Mammary epithelial cell (primary cell): ENCODE measurements at regions not wholly inside any gene's neighbourhood (a gene's known extent, or its start where the extent isn't known, plus 50 kb on each side); places are given as distances from the start of the nearest gene placed in this dataset.

ENCODE experiments used
- CTCF ChIP-seq, 2 donors: IDR thresholded peaks in 1 of 2; conservative IDR thresholded peaks in 1 of 2; 2 replicates each; pipeline ENCODE4 v1.5.1; 2011 to 2012; ENCODE audit warnings: inconsistent platforms in 2 of 2, low read length in 2 of 2, mild to moderate bottlenecking in 2 of 2, control low read depth in 1 of 2, low read depth in 1 of 2; ENCODE audit not compliant: insufficient read depth in 1 of 2; ENCODE audit errors: extremely low read depth in 1 of 2
- EZH2 ChIP-seq: IDR thresholded peaks from 2 replicates; pipeline ENCODE4 v1.6.1; 2012; ENCODE audit warnings: low read length, inconsistent platforms, borderline replicate concordance

DNA sequence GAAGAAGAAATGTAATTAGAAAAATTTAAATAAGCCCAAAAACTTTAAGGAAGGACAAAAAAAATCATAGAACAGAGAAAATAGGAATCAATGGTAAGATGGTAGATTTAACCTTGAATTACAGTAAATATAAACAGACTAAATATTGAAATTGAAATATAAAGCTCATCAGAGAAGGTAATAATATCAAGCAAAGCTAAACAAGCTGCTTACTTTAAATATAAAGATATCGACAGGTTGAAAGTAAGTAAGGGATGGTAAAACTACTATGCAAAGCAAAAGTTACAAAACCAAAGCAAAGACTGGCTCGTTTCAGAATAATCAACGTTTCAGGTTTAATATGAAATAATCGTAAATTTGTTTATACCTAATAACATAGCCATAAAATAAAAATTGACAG lies 137.0 kb upstream of the KCNJ15 start:
- TF ChIP-seq CTCF (conservative IDR thresholded peaks at IDR 0.05 in 1 of 2, IDR thresholded peaks at IDR 0.05 in 1 of 2; ENCODE audit: extremely low read depth in 1 of 2, insufficient read depth in 1 of 2, low read depth in 1 of 2, low read length in 2 of 2), result no peak
- no peak for TF ChIP-seq EZH2
